ENCODE measurements at regions not wholly inside any gene's neighbourhood (a gene's known extent, or its start where the extent isn't known, plus 50 kb on each side); places are given as distances from the start of the nearest gene placed in this dataset.
A peak's percentile ranks its signal among the peaks of the same experiment; 100 is the strongest.

DNA sequence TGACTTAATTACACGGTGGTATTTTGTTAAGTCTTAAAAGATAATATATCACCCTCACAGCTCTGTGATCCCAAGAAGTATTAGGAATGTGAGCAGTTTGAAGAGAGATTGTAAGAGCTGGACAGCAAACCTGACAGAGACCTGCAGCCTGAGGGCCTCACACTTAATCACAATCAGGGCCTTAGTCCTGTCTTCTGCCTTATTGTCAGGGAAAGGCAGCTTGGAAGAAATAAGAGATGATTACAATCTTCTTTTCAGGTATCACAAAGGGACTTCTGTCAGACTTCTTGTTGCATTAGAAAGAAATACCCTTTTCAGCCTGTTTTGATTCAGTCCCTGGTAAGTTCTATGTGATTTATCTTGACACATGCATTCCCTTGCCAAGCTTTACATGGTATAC lies 1433.8 kb upstream of the SLC39A10 start:
- DNase-seq (ENCODE audit: low read depth) = no peak
- TF ChIP-seq, protein P1, sequence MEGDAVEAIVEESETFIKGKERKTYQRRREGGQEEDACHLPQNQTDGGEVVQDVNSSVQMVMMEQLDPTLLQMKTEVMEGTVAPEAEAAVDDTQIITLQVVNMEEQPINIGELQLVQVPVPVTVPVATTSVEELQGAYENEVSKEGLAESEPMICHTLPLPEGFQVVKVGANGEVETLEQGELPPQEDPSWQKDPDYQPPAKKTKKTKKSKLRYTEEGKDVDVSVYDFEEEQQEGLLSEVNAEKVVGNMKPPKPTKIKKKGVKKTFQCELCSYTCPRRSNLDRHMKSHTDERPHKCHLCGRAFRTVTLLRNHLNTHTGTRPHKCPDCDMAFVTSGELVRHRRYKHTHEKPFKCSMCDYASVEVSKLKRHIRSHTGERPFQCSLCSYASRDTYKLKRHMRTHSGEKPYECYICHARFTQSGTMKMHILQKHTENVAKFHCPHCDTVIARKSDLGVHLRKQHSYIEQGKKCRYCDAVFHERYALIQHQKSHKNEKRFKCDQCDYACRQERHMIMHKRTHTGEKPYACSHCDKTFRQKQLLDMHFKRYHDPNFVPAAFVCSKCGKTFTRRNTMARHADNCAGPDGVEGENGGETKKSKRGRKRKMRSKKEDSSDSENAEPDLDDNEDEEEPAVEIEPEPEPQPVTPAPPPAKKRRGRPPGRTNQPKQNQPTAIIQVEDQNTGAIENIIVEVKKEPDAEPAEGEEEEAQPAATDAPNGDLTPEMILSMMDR (conservative IDR thresholded peaks at IDR 0.05; ENCODE audit: low read depth, low read length) = no peak

DNA sequence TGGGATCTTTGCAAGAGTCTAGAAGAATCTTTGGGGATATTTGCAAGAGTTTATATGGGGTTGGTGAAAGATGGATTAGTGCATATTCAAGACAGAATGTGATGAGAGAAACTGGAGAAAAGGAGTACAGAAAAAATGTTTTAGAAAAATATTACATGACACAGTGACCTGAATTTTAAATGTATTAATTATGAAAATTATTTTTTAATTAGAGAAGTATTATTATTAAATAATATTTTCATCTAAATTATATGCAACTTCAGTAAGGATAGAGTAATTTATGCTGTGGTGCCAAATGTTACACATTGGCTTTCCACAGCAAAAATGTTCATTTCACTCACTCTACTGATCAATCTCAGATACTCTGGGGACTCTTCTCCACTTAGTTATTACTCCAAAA lies 1442.8 kb upstream of the SLC39A10 start:
- no peak for DNase-seq (ENCODE audit: low read depth)
- H3K4me3 ChIP-seq (ENCODE audit: low read depth, low read length) = no peak overlapping the region
- TF ChIP-seq, protein P1 (conservative IDR thresholded peaks at IDR 0.05; ENCODE audit: low read depth, low read length) = no peak

More for the DNA sequence above, 1433.8 kb upstream of the SLC39A10 start:
- H3K4me3 ChIP-seq (ENCODE audit: low read depth, low read length) = no peak overlapping the region

DNA sequence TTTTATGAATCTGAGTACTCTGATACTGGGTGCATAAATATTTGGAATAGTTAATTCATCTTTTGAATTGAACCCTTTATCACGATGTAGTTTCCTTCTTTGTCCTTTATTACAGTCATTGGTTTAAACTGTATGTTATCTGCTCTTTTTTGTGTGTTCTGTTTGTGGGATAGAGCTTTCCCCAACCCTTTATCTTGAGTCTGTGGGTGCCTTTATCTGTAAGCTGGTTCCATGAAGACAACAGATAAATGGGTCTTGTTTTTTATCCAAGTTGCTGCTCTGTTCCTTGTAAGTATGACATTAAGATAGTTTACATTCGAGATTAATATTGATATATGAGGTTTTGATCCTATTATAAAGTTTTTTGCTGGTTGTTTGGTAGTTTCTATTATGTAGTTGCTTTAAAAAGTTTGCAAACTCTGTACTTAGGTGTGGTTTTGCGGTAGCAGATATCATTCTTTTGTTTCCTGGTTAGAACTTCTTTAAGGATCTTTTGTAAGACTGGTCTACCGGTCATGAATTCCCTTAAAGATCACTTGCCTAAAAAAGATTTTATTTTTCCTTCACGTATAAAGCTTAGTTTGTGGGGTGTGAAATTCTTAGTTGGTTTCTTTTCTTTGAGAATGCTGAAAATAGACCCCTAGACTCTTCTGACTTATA lies 1451.3 kb upstream of the SLC39A10 start:
- no peak for DNase-seq (ENCODE audit: low read depth)
- H3K4me3 ChIP-seq (ENCODE audit: low read depth, low read length) = no peak overlapping the region
- TF ChIP-seq, protein P1 (conservative IDR thresholded peaks at IDR 0.05; ENCODE audit: low read depth, low read length) = no peak

DNA sequence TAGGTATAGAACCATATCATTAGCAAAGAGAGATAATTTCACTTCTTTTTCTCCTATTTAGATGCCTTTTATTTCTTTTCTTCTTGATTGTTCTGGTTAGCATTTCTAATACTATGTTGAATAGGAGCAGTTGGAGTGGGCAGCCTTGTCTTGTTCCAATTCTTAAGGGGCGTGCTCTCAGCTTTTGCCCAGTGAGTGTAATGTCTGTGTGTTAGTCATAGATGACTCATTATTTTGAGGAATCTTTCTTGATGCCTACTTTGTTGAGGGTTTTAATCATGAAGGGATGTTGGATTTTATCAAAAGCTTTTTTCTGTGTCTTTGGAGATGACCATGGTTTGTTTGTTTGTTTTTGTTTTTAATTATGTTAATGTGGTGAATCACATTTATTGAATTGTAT lies 1453.1 kb upstream of the SLC39A10 start:
- H3K4me3 ChIP-seq (ENCODE audit: low read depth, low read length) = no peak overlapping the region
- TF ChIP-seq, protein P1 (conservative IDR thresholded peaks at IDR 0.05; ENCODE audit: low read depth, low read length) = no peak
- DNase-seq (ENCODE audit: low read depth) = peak; percentile 0

DNA sequence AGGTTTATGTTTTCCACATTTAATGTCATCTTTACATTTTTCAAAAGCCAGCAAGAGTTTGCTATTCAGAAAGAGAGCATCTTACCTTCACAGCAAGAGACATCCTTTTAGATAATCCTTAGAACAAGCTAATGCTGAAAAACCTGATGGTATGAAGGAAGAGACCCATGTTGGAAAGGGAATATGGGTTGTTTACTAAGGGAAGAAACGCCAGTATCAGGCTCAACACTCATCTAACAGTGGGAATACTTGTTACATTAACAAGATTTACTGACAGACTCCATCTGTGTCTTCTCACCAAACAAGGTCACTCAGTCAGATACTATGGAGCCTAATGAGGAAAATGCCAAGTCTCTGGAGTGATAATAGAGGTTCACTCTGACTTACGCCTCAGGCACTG lies 1474.1 kb upstream of the SLC39A10 start:
- no peak for DNase-seq (ENCODE audit: low read depth)
- TF ChIP-seq, protein P1 (conservative IDR thresholded peaks at IDR 0.05; ENCODE audit: low read depth, low read length) = no peak
- no peak overlapping the region for H3K4me3 ChIP-seq (ENCODE audit: low read depth, low read length)

DNA sequence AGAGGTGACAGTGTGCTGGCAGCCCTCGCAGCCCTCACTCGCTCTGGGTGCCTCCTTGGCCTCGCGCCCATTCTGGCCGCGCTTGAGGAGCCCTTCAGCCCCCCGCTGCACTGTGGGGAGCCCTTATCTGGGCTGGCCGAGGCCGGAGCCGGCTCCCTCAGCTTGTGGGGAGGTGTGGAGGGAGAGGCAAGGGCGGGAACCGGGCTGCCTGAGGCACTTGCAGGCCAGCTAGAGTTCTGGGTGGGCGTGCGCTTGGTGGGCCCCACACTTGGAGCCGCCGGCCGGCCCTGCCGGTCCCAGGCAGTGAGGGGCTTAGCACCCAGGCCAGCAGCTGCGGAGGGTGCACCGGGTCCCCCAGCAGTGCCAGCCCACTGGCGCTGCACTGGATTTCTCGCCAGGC lies 1480.9 kb upstream of the SLC39A10 start:
- no peak overlapping the region for H3K4me3 ChIP-seq (ENCODE audit: low read depth, low read length)
- TF ChIP-seq, protein P1 (conservative IDR thresholded peaks at IDR 0.05; ENCODE audit: low read depth, low read length) = no peak
- no peak for DNase-seq (ENCODE audit: low read depth)

DNA sequence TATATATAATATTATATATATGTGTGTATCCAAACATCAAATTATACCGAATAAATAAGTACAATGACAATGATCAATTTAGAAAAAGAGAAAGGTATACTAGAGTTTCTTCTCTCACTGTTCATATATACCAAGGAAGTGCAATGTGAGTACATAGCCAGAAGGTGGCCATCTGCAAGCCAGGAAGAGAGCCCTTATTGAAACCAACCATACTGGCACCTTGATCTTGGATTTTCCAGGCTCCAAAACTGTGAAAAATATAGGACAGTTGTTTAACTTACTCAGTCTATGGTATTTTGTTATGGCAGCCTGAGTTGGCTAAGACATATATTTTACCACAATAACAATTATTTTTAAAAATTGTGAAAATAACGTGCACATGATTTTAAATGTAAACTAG lies 1490.2 kb upstream of the SLC39A10 start:
- DNase-seq (ENCODE audit: low read depth) = peak; percentile 56
- TF ChIP-seq, protein P1 (conservative IDR thresholded peaks at IDR 0.05; ENCODE audit: low read depth, low read length) = peak; percentile 80
- no peak overlapping the region for H3K4me3 ChIP-seq (ENCODE audit: low read depth, low read length)

Data from choroid plexus epithelial cell (primary cell).